NCI-H2171 treated with DMSO at 0.1 percent for 48 hours (cell line): ENCODE measurements at regions not wholly inside any gene's neighbourhood (a gene's known extent, or its start where the extent isn't known, plus 50 kb on each side); places are given as distances from the start of the nearest gene placed in this dataset.

ENCODE experiments used
- DNase-seq: peaks from one replicate; lab custom pipeline; 2025; lab: John Stamatoyannopoulos, UW

GRCh38 chr6:148653138-148653776, 93.6 kb upstream of the UST start:
- DNase-seq, result peak; percentile 6

DNA sequence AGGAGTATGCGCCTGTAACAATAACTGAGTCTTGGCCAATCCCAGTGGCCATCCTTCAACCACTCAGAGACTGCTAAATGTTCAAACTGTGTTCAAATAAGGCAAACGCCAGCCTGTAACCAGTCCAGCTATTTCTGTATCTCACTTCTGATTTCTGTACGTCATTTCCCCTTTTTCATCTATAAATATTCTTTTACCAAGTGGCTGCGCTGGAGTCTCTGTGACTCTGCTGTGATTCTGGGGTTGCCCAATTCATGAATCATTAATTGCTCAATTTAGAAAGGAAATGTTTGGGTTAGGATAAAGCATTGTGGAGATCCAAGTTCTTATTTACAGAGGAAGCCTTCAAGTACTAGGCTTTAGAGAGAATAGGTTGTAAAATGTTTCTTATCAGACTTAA, 89.8 kb upstream of the UST start:
- no peak for DNase-seq

- DNase-seq, result no peak
Observed at GRCh38 chr6:148658681-148659430, 88.0 kb upstream of the UST start.

DNA sequence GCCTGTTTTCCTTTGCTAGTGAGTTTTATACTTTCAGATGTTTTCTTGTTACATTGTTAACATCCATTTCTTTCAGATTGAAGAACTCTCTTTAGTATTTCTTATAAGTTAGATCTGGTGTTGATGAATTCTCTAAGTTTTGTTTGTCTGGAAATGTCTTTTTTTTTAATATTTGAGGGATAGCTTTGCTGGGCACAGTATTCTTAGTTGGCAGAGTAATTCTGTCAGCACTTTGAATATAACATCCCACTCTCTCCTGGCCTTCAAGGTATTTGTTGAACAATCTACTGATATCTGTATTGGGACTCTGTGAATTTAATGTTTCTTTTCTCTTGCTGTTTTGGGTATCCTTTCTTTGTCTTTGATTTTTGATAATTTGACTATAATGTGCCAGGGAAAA, 79.4 kb upstream of the UST start:
- DNase-seq, result no peak

GRCh38 chr6:148671085-148671484, 75.7 kb upstream of the UST start:
- no peak for DNase-seq

- no peak for DNase-seq
Observed at GRCh38 chr6:148671952-148672351, 74.9 kb upstream of the UST start.

- no peak for DNase-seq
Observed at GRCh38 chr6:148674306-148674705, 72.5 kb upstream of the UST start.

- no peak for DNase-seq
Observed at GRCh38 chr6:148677594-148678476, 69.0 kb upstream of the UST start.

DNA sequence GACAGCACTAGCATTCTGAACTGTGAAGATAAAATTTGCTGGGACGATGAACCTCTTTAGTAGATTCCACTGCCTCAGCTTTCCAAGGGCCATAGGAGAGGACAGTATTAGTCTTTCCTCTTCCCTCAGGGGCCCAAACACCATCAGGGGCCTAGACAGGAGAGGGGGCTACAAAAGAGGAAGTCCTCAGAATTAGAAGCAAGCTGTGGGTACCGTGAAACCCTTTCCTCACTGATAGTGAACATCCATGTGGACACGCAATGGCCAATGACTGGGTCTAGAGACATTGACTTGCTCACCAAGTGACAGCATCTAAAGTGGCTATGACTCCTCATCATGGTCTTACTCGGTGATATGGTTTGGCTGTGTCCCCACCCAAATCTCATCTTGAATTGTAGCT, 68.1 kb upstream of the UST start:
- no peak for DNase-seq

DNA sequence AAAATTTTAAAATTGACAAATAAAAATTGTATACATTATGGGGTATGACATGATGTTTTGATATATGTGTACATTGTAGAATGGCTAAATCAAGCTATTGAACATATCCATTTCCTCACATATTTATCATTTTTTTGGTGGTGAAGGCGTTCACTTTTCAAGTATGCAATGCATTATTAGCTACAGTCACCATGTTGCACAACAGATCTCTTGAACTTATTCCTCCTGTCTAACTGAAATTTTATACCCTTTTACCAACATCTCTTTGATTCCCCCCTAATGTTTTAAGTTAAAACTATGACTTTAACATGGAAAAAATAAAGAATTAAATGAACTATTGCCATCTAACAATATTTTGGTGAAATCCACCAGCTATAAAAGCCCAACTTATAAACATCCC, 65.2 kb upstream of the UST start:
- DNase-seq, result no peak

GRCh38 chr6:148682252-148682651, 64.6 kb upstream of the UST start:
- DNase-seq, result no peak

GRCh38 chr6:148682990-148683389, 63.8 kb upstream of the UST start:
- DNase-seq, result no peak

GRCh38 chr6:148689168-148689567, 57.7 kb upstream of the UST start:
- no peak for DNase-seq

- no peak for DNase-seq
Observed at GRCh38 chr6:148693882-148694484, 52.8 kb upstream of the UST start.
